Kidney epithelial cell (primary cell): ENCODE measurements at regions not wholly inside any gene's neighbourhood (a gene's known extent, or its start where the extent isn't known, plus 50 kb on each side); places are given as distances from the start of the nearest gene placed in this dataset.
"Not testable (repeated sequence)": the region's sequence is repeated elsewhere in the genome, so short reads cannot be mapped to it uniquely, and the experiment has no call there.

Experiments
- DNase-seq: peaks from one replicate; pipeline ENCODE4 v3.0.0-alpha.2; 2010; ENCODE audit warnings: low read depth
- H3K27me3 ChIP-seq: 2 replicates; pipeline ENCODE4 v1.6.0; 2011; ENCODE audit warnings: low read length; ENCODE audit not compliant: control insufficient read depth, insufficient read depth
- H3K36me3 ChIP-seq: 2 replicates; pipeline ENCODE4 v1.5.1; 2011; ENCODE audit warnings: low read length; ENCODE audit not compliant: control insufficient read depth, insufficient read depth
- H3K4me3 ChIP-seq: 2 replicates; pipeline ENCODE4 v1.5.1; 2011; ENCODE audit warnings: low read depth, mild to moderate bottlenecking, control low read depth, low read length
- CTCF ChIP-seq: IDR thresholded peaks from 2 replicates; pipeline ENCODE4 v1.5.1; 2011; ENCODE audit warnings: mild to moderate bottlenecking, moderate library complexity, low read length, control low read depth, inconsistent platforms; ENCODE audit not compliant: insufficient read depth, poor library complexity, severe bottlenecking

GRCh38 chr5:111928511-111928910 is 171.5 kb upstream of the NREP start:
- no peak for TF ChIP-seq CTCF
- no peak overlapping the region for H3K4me3 ChIP-seq
- H3K36me3 ChIP-seq, result no peaks in the 10 kb centered on the region
- H3K27me3 ChIP-seq, result no peaks in the 10 kb centered on the region
- DNase-seq, result no peak

- no peak overlapping the region for H3K4me3 ChIP-seq
- no peak for TF ChIP-seq CTCF
- no peaks in the 10 kb centered on the region for H3K27me3 ChIP-seq
- no peak for DNase-seq
- no peaks in the 10 kb centered on the region for H3K36me3 ChIP-seq
Observed at GRCh38 chr5:111927191-111927590, 170.2 kb upstream of the NREP start.

GRCh38 chr5:111926026-111926425 is 169.0 kb upstream of the NREP start:
- TF ChIP-seq CTCF, result no peak
- Histone ChIP-seq H3K27me3 (no peaks in the 10 kb centered on the region), H3K36me3 (no peaks in the 10 kb centered on the region), H3K4me3 (no peak overlapping the region)
- DNase-seq, result no peak

- H3K36me3 ChIP-seq, result no peaks in the 10 kb centered on the region
- DNase-seq, result no peak
- no peaks in the 10 kb centered on the region for H3K27me3 ChIP-seq
- H3K4me3 ChIP-seq, result no peak overlapping the region
- no peak for TF ChIP-seq CTCF
Observed at GRCh38 chr5:111922344-111922743, 165.3 kb upstream of the NREP start.

GRCh38 chr5:111921691-111922090 is 164.7 kb upstream of the NREP start:
- not testable (repeated sequence) for DNase-seq, H3K4me3 ChIP-seq, H3K27me3 ChIP-seq, H3K36me3 ChIP-seq

- TF ChIP-seq CTCF, result no peak
- no peaks in the 10 kb centered on the region for H3K36me3 ChIP-seq
- no peaks in the 10 kb centered on the region for H3K27me3 ChIP-seq
- H3K4me3 ChIP-seq, result no peak overlapping the region
- DNase-seq, result no peak
Observed at GRCh38 chr5:111914966-111915636, 158.1 kb upstream of the NREP start.
